HCT116 (cell line): ENCODE measurements at regions not wholly inside any gene's neighbourhood (a gene's known extent, or its start where the extent isn't known, plus 50 kb on each side); places are given as distances from the start of the nearest gene placed in this dataset.

Source experiments
- ATAC-seq: fragments of 200-7000 bp; cut with Tn5 transposase; 2 replicates; pipeline ENCODE4 v1.9.1; 2020; ENCODE audit warnings: mild to moderate bottlenecking, moderate library complexity
- BruUV-seq: library from RNA; stranded (reverse); fragments of 400-500 nt; replicated peaks from 2 replicates; lab custom pipeline; 2021; lab: Mats Ljungman, UMichigan
- CTCF ChIA-PET: fragments of 300-600 bp; sonication (Branson Sonifier 250); formaldehyde crosslinking; loops from one replicate; lab custom pipeline; 2021; ENCODE audit warnings: antibody characterized with exemption; lab: Charles Lee
- POLR2A ChIA-PET: fragments of 300-600, 350-600 bp; sonication (Branson Sonifier 250); formaldehyde crosslinking; loops from one replicate; lab custom pipeline; 2021; ENCODE audit warnings: antibody characterized with exemption; lab: Charles Lee
- RAD21 ChIA-PET, 2 experiments: fragments of 300-600 bp; sonication (Branson Sonifier 250); formaldehyde crosslinking; loops; one replicate each; lab custom pipeline; 2023; ENCODE audit warnings: low total read pairs in 2 of 2; ENCODE audit not compliant: uncharacterized antibody in 2 of 2, unreplicated experiment in 2 of 2, low non-redundant PET in 1 of 2; lab: Charles Lee
- DNase-seq: peaks from one replicate; pipeline ENCODE4 v3.0.0-alpha.2; 2010; ENCODE audit warnings: low read depth, low spot score
- H2AFZ ChIP-seq: fragments of 200-600 bp; shearing (Covaris generic), sonication (generic); 2 replicates; pipeline ENCODE4 v1.6.1; 2017; ENCODE audit warnings: low read depth, mixed run types, mixed read lengths, antibody characterized with exemption, low read length; ENCODE audit not compliant: poor library complexity, severe bottlenecking
- H3K27ac ChIP-seq: 2 replicates; pipeline ENCODE4 v1.5.1; 2012; ENCODE audit warnings: low read depth, low read length
- H3K27me3 ChIP-seq: fragments of 200-600 bp; sonication (generic); 2 replicates; pipeline ENCODE4 v1.6.1; 2016; ENCODE audit warnings: mixed run types, low read length, mixed read lengths; ENCODE audit not compliant: insufficient read depth
- H3K36me3 ChIP-seq, 2 experiments: fragments of 200-500 bp in 1 of 2; fragments of 200-600 bp in 1 of 2; sonication (Bioruptor generic) in 1 of 2; sonication (generic) in 1 of 2; 2 replicates each; pipeline versions ENCODE4 v1.5.1 to v1.6.1; 2014 to 2016; ENCODE audit warnings: low read length in 2 of 2, inconsistent platforms in 1 of 2, mixed read lengths in 1 of 2, mixed run types in 1 of 2; ENCODE audit not compliant: insufficient read depth in 2 of 2, control insufficient read depth in 1 of 2
- H3K4me1 ChIP-seq, 2 experiments: fragments of 200-600 bp in 1 of 2; sonication (generic) in 1 of 2; 2 replicates each; pipeline versions ENCODE4 v1.5.1 to v1.6.1; 2012 to 2017; ENCODE audit warnings: low read length in 2 of 2, inconsistent platforms in 1 of 2, mild to moderate bottlenecking in 1 of 2, mixed read lengths in 1 of 2, mixed run types in 1 of 2, moderate library complexity in 1 of 2; ENCODE audit not compliant: insufficient read depth in 2 of 2, control insufficient read depth in 1 of 2
- H3K4me2 ChIP-seq: fragments of 200-600 bp; sonication (generic); 2 replicates; pipeline ENCODE4 v1.6.1; 2017; ENCODE audit warnings: mixed run types, low read length, mixed read lengths
- H3K4me3 ChIP-seq, 2 experiments: fragments of 200-600 bp in 1 of 2; sonication (generic) in 1 of 2; replicated peaks in 1 of 2; 2 replicates each; pipeline ENCODE4 v1.5.1; 2011 to 2016; ENCODE audit warnings: low read length in 2 of 2, control low read depth in 1 of 2, low read depth in 1 of 2, mild to moderate bottlenecking in 1 of 2, mixed read lengths in 1 of 2, mixed run types in 1 of 2
- H3K79me2 ChIP-seq: fragments of 200-600 bp; sonication (generic); 2 replicates; pipeline ENCODE4 v1.6.1; 2017; ENCODE audit warnings: mild to moderate bottlenecking, mixed run types, low read length, moderate library complexity, mixed read lengths; ENCODE audit not compliant: insufficient read depth
- H3K9ac ChIP-seq: fragments of 200-600 bp; sonication (generic); 2 replicates; pipeline ENCODE4 v1.6.1; 2016; ENCODE audit warnings: low read length, mixed read lengths
- H3K9me2 ChIP-seq: fragments of 200-600 bp; sonication (generic), shearing (Covaris generic); 2 replicates; pipeline ENCODE4 v1.6.1; 2017; ENCODE audit warnings: mixed run types, mild to moderate bottlenecking, moderate library complexity; ENCODE audit not compliant: insufficient read depth
- H3K9me3 ChIP-seq, 2 experiments: fragments of 200-500 bp in 1 of 2; fragments of 200-600 bp in 1 of 2; sonication (Bioruptor generic) in 1 of 2; sonication (generic) in 1 of 2; 2 replicates each; pipeline ENCODE4 v1.6.1; 2014 to 2017; ENCODE audit warnings: low read length in 2 of 2, mixed read lengths in 2 of 2, inconsistent platforms in 1 of 2, low read depth in 1 of 2, mild to moderate bottlenecking in 1 of 2, mixed run types in 1 of 2, moderate library complexity in 1 of 2; ENCODE audit not compliant: control insufficient read depth in 1 of 2, insufficient read depth in 1 of 2
- H4K20me1 ChIP-seq: fragments of 200-600 bp; sonication (generic), shearing (Covaris generic); 2 replicates; pipeline ENCODE4 v1.6.1; 2017; ENCODE audit warnings: mixed run types, mild to moderate bottlenecking, moderate library complexity; ENCODE audit not compliant: insufficient read depth
- ATF3 ChIP-seq: IDR thresholded peaks from 2 replicates; pipeline ENCODE4 v1.6.1; 2012
- CBX3 ChIP-seq: IDR thresholded peaks from 2 replicates; pipeline ENCODE4 v1.6.1; 2012; ENCODE audit warnings: low read depth
- EGR1 ChIP-seq: IDR thresholded peaks from 2 replicates; pipeline ENCODE4 v1.6.1; 2012; ENCODE audit warnings: low read depth
- ELF1 ChIP-seq: IDR thresholded peaks from 2 replicates; pipeline ENCODE4 v1.6.1; 2012; ENCODE audit warnings: low read depth, borderline replicate concordance
- EZH2 ChIP-seq: fragments of 200-600 bp; sonication (generic); IDR thresholded peaks from 2 replicates; pipeline ENCODE4 v1.6.1; 2017; ENCODE audit warnings: antibody characterized with exemption, mixed run types
- FOSL1 ChIP-seq: IDR thresholded peaks from 2 replicates; pipeline ENCODE4 v1.6.1; 2012; ENCODE audit warnings: low read depth
- JUND ChIP-seq: IDR thresholded peaks from 2 replicates; pipeline ENCODE4 v1.6.1; 2012
- POLR2A ChIP-seq: IDR thresholded peaks from 2 replicates; pipeline ENCODE4 v1.7.0; 2011; ENCODE audit warnings: borderline replicate concordance; ENCODE audit not compliant: insufficient read depth, insufficient read length; ENCODE audit errors: extremely low read depth
- POLR2AphosphoS5 ChIP-seq: IDR thresholded peaks from 2 replicates; pipeline ENCODE4 v1.6.1; 2011; ENCODE audit warnings: mild to moderate bottlenecking, low read depth, low read length, moderate library complexity
- REST ChIP-seq: IDR thresholded peaks from 2 replicates; pipeline ENCODE4 v1.6.1; 2012; ENCODE audit warnings: low read depth
- SIN3A ChIP-seq: IDR thresholded peaks from 2 replicates; pipeline ENCODE4 v1.6.1; 2012; ENCODE audit warnings: low read depth
- SP1 ChIP-seq: IDR thresholded peaks from 2 replicates; pipeline ENCODE4 v1.6.1; 2012; ENCODE audit warnings: low read depth
- SRF ChIP-seq: IDR thresholded peaks from 2 replicates; pipeline ENCODE4 v1.6.1; 2012; ENCODE audit warnings: low read depth
- TCF7L2 ChIP-seq: IDR thresholded peaks from 2 replicates; pipeline ENCODE4 v1.7.0; 2011; ENCODE audit warnings: borderline replicate concordance, inconsistent platforms; ENCODE audit not compliant: insufficient read depth, insufficient read length; ENCODE audit errors: extremely low read depth
- YY1 ChIP-seq: IDR thresholded peaks from 2 replicates; pipeline ENCODE4 v1.6.1; 2011; ENCODE audit warnings: low read length, low read depth, moderate library complexity, mild to moderate bottlenecking; ENCODE audit not compliant: insufficient replicate concordance; ENCODE audit errors: extremely low read depth
- ZBTB33 ChIP-seq: IDR thresholded peaks from 2 replicates; pipeline ENCODE4 v1.6.1; 2011; ENCODE audit warnings: mild to moderate bottlenecking, low read length, moderate library complexity; ENCODE audit not compliant: insufficient replicate concordance; ENCODE audit errors: extremely low read depth
- ZFX ChIP-seq: fragments of 450-650 bp; IDR thresholded peaks from 2 replicates; pipeline ENCODE4 v1.6.1; 2017
- ZNF274 ChIP-seq: fragments of 200-500 bp; sonication (Bioruptor generic); IDR thresholded peaks from 2 replicates; pipeline ENCODE4 v1.6.1; 2014; ENCODE audit warnings: mild to moderate bottlenecking, low read depth, low read length, inconsistent platforms
- intact Hi-C: fragments of 100-400 bp; cut with micrococcal nuclease; formaldehyde crosslinking; loops from 2 replicates; pipeline ENCODE4 v1.10.0; 2022
- TF ChIP-seq, protein P1 (sequence below): IDR thresholded peaks from 2 replicates; pipeline ENCODE4 v1.6.1; 2012

- no peak overlapping the region for H3K9ac ChIP-seq
- ATAC-seq (no peak), DNase-seq (no peak)
- H3K27me3 ChIP-seq, result no peaks in the 10 kb centered on the region
- ChIA-PET RAD21 (no interaction called here), CTCF (no interaction called here)
- BruUV-seq, result no TSS peak
- no peak for TF ChIP-seq EZH2
- TF ChIP-seq, protein P1, sequence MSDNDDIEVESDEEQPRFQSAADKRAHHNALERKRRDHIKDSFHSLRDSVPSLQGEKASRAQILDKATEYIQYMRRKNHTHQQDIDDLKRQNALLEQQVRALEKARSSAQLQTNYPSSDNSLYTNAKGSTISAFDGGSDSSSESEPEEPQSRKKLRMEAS, result no peak
- no peak for TF ChIP-seq SP1
- TF ChIP-seq ZNF274, result no peak
- no peak for TF ChIP-seq SRF
- no peak for TF ChIP-seq REST
- no peak for TF ChIP-seq FOSL1
- no peak for TF ChIP-seq ZFX
- no peak for TF ChIP-seq POLR2A
- TF ChIP-seq CBX3, result no peak
- no peak for TF ChIP-seq EGR1
- no peak for TF ChIP-seq JUND
- TF ChIP-seq SIN3A, result no peak
- no peak for TF ChIP-seq ELF1
- TF ChIP-seq TCF7L2, result no peak
- TF ChIP-seq ZBTB33, result no peak
- TF ChIP-seq ATF3, result no peak
- TF ChIP-seq POLR2AphosphoS5, result no peak
- no peak for TF ChIP-seq YY1
- TF ChIP-seq, all 23 proteins: peak for 0
- POLR2A ChIA-PET, result no interaction called here
- H3K9me3 ChIP-seq, result no peaks in the 10 kb centered on the region
- H3K36me3 ChIP-seq, result no peaks in the 10 kb centered on the region
- no peak overlapping the region for H3K27ac ChIP-seq
- H3K4me1 ChIP-seq, result peaks cover 0 to 1% of the 10 kb centered on the region in 2 experiments; a peak in 2 of 4 replicates
- H4K20me1 ChIP-seq, result no peaks in the 10 kb centered on the region
- no peak overlapping the region for H2AFZ ChIP-seq
- H3K9me2 ChIP-seq, result no peaks in the 10 kb centered on the region
- H3K79me2 ChIP-seq, result no peaks in the 10 kb centered on the region
- no peak overlapping the region for H3K4me3 ChIP-seq
- no peak overlapping the region for H3K4me2 ChIP-seq
- intact Hi-C loops, result no loop called here
These were observed 125.6 kb downstream of the URB2 start for GRCh38 chr1:229751610-229752009.
